ENCODE measurements at regions not wholly inside any gene's neighbourhood (a gene's known extent, or its start where the extent isn't known, plus 50 kb on each side); places are given as distances from the start of the nearest gene placed in this dataset.

DNA sequence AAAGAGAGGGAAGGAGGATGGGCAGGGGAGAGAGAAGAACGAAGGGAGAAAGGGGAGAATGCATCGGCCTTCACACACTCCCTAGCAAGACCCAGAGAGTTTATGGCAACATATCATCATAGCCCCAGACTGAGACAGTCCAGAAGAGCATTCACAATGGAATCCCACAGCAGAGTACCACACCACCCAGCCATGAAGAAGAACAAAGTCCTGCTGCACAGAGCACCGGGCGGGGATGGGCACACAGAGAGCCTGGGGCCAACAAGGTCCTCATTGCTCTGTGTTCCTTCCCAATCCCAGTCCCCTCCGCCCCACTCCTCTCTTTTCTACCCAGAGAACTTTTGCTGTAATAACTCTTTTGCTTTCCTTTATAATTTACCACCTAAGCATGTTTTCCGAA is 118.1 kb upstream of the TMPRSS2 start:
- no peak overlapping the region for H3K4me3 ChIP-seq (replicated peaks; ENCODE audit: low read depth, low read length)
- TF ChIP-seq, protein P1, sequence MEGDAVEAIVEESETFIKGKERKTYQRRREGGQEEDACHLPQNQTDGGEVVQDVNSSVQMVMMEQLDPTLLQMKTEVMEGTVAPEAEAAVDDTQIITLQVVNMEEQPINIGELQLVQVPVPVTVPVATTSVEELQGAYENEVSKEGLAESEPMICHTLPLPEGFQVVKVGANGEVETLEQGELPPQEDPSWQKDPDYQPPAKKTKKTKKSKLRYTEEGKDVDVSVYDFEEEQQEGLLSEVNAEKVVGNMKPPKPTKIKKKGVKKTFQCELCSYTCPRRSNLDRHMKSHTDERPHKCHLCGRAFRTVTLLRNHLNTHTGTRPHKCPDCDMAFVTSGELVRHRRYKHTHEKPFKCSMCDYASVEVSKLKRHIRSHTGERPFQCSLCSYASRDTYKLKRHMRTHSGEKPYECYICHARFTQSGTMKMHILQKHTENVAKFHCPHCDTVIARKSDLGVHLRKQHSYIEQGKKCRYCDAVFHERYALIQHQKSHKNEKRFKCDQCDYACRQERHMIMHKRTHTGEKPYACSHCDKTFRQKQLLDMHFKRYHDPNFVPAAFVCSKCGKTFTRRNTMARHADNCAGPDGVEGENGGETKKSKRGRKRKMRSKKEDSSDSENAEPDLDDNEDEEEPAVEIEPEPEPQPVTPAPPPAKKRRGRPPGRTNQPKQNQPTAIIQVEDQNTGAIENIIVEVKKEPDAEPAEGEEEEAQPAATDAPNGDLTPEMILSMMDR (IDR thresholded peaks at IDR 0.05; ENCODE audit: low read depth, low read length, missing control alignments), result no peak
- no peak for DNase-seq (ENCODE audit: extremely low read depth, low read depth)

DNA sequence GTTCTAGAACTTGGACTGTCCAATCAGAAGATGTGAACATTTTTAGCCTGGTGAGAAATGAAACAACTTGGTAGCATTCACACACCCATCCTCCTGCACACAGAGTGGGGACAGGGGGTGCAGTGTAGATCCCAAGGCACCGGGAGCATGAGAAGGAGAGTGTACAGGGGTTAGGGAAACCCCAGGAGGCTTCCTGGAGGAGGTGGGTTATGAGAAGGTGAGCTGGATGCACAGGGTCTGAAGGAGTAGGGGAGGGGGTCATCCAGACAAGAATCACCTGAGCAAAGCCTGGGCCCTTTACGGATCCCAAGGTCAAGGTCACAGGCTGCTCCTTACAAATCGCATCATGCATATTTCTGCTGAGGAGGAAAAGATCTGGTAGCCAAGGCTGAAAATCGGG is 117.5 kb upstream of the TMPRSS2 start:
- no peak overlapping the region for H3K4me3 ChIP-seq (replicated peaks; ENCODE audit: low read depth, low read length)
- TF ChIP-seq, protein P1 (IDR thresholded peaks at IDR 0.05; ENCODE audit: low read depth, low read length, missing control alignments), result no peak
- DNase-seq (ENCODE audit: extremely low read depth, low read depth), result no peak

DNA sequence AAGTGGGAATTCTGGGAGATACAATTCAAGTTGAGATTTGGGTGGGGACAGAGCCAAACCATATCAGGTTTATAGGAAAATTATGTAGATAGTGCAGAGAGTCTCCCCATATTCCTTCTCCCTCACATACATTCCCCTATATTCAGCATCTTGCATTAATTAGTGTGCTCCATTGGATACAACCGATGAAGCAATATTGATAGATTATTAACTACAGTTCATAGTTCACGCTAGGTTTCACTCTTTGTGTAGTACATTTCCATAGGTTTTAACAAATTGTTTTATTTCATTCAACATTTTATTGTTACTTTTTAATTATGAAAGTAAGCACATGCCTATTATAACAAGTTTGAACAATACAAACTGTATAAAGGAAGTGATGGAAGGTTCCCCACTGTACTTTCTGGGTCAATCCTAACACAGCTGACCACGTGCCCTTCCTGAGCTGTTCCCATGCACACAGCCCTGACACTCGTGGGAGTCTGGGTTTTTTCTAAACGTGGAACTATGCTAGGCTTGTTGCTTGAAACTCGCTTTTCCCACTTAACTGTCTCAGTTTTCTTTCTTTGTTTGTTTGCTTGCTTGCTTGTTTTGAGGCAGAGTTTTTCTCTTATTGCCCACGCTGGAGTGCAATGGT is 116.8 kb upstream of the TMPRSS2 start:
- TF ChIP-seq, protein P1 (IDR thresholded peaks at IDR 0.05; ENCODE audit: low read depth, low read length, missing control alignments), result no peak
- no peak overlapping the region for H3K4me3 ChIP-seq (replicated peaks; ENCODE audit: low read depth, low read length)
- DNase-seq (ENCODE audit: extremely low read depth, low read depth), result no peak

DNA sequence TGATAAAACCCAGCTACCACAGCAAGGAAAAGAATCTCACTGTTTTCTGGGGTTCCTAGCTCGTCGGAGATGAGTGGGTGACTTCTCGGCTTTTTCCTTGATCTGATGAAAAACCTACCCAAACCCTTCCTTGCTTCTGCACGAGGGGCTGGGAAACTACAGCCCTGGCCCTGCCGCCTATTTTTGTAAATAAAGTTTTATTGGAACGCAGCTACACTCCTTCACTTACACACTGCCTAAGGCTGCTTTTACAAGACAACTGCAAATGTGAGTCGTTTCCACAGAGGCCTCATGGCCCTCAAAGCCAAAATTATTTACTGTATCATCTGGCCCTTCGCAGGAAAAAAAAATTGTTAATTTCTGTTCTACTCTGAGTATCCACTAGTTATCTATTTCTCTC is 116.0 kb upstream of the TMPRSS2 start:
- H3K4me3 ChIP-seq (replicated peaks; ENCODE audit: low read depth, low read length), result no peak overlapping the region
- DNase-seq (ENCODE audit: extremely low read depth, low read depth), result no peak
- TF ChIP-seq, protein P1 (IDR thresholded peaks at IDR 0.05; ENCODE audit: low read depth, low read length, missing control alignments), result no peak

- TF ChIP-seq, protein P1 (IDR thresholded peaks at IDR 0.05; ENCODE audit: low read depth, low read length, missing control alignments), result no peak
- no peak for DNase-seq (ENCODE audit: extremely low read depth, low read depth)
- H3K4me3 ChIP-seq (replicated peaks; ENCODE audit: low read depth, low read length), result no peak overlapping the region
Observed at GRCh38 chr21:41622831-41623548, 115.0 kb upstream of the TMPRSS2 start.

DNA sequence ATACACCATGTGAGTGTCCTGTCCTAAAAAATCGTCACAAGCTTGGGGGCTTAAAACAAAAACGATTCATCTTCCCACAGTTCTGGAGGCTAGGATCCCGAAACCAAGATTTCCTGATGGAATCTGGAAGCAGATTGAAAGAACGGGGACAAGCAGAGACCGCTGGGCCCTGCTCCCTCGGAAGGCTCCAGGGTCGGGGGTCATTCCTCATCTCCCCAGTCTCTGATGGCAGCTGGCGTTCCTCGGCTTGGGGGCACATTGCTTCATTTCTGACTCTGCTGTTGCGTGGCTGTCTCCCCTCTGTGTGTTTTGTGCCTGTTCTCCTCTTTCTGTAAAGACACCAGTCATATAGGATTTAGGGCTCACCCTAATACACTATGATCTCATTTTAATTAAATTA is 114.2 kb upstream of the TMPRSS2 start:
- TF ChIP-seq, protein P1 (IDR thresholded peaks at IDR 0.05; ENCODE audit: low read depth, low read length, missing control alignments), result no peak
- no peak for DNase-seq (ENCODE audit: extremely low read depth, low read depth)
- H3K4me3 ChIP-seq (replicated peaks; ENCODE audit: low read depth, low read length), result no peak overlapping the region

Measured in HFF-Myc (cell line).